C4-2B (cell line): ENCODE measurements at regions not wholly inside any gene's neighbourhood (a gene's known extent, or its start where the extent isn't known, plus 50 kb on each side); places are given as distances from the start of the nearest gene placed in this dataset.

ENCODE experiments used
- CTCF ChIP-seq: fragments of 450-650 bp; conservative IDR thresholded peaks from 2 replicates; pipeline ENCODE4 v1.5.1; 2017; ENCODE audit warnings: mild to moderate bottlenecking
- ZFX ChIP-seq: fragments of 450-650 bp; IDR thresholded peaks from 2 replicates; pipeline ENCODE4 v1.6.1; 2017

GRCh38 chr5:27810458-27810857, 772.1 kb upstream of the CDH9 start:
- no peak for TF ChIP-seq CTCF
- no peak for TF ChIP-seq ZFX
